ENCODE measurements at regions not wholly inside any gene's neighbourhood (a gene's known extent, or its start where the extent isn't known, plus 50 kb on each side); places are given as distances from the start of the nearest gene placed in this dataset.

GRCh38 chr4:65102419-65102818 lies 567.9 kb downstream of the EPHA5 start:
- Mint-ChIP-seq H3K9me3 (ENCODE audit: low read depth) (peaks cover 1% of the 10 kb centered on the region), H3K27ac (no peak overlapping the region), H3K27me3 (no peaks in the 10 kb centered on the region), H3K4me1 (no peaks in the 10 kb centered on the region), H3K36me3 (ENCODE audit: low read depth) (no peaks in the 10 kb centered on the region), H3K4me3 (no peak overlapping the region)
- DNase-seq (no peak), ATAC-seq (no peak)
- CTCF ChIA-PET, result no interaction called here
- intact Hi-C loops (cut with DNase I, micrococcal nuclease), result no loop called here
- POLR2A ChIA-PET, result no interaction called here

DNA sequence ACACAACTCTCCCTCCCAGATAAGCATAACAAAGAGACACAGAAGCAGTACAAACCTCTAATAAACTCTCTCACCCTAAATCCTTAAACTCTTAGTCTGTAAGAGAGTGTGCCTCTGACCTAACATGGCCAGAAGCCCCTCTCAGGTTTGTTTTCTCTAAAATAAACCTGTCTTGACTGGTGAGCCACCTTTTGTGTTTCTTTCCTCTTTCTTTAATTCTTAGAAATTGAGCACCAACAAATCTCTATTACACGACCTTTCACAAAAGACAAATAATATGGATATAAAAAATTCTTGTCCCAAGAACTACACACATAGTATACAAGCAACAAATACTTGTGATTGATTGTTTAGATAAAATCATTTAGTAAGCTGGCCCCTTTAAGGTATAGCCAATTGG lies 573.7 kb downstream of the EPHA5 start:
- no peak overlapping the region for H3K27ac Mint-ChIP-seq
- intact Hi-C loops (cut with DNase I, micrococcal nuclease), result no loop called here
- H3K4me1 Mint-ChIP-seq, result no peaks in the 10 kb centered on the region
- DNase-seq (no peak), ATAC-seq (no peak)
- no peaks in the 10 kb centered on the region for H3K27me3 Mint-ChIP-seq
- H3K9me3 Mint-ChIP-seq (ENCODE audit: low read depth), result no peaks in the 10 kb centered on the region
- ChIA-PET CTCF (no interaction called here), POLR2A (no interaction called here)
- no peak overlapping the region for H3K4me3 Mint-ChIP-seq
- H3K36me3 Mint-ChIP-seq (ENCODE audit: low read depth), result no peaks in the 10 kb centered on the region

GRCh38 chr4:65089666-65090065 lies 580.6 kb downstream of the EPHA5 start:
- H3K9me3 Mint-ChIP-seq (ENCODE audit: low read depth), result peaks cover 4% of the 10 kb centered on the region
- POLR2A ChIA-PET, result no interaction called here
- intact Hi-C loops (cut with DNase I, micrococcal nuclease), result no loop called here

GRCh38 chr4:65083076-65083475 lies 587.2 kb downstream of the EPHA5 start:
- no peaks in the 10 kb centered on the region for H3K27me3 Mint-ChIP-seq
- POLR2A ChIA-PET, result no interaction called here
- no peak for ATAC-seq
- H3K4me1 Mint-ChIP-seq, result no peaks in the 10 kb centered on the region
- CTCF ChIA-PET, result interaction anchor here (0.6 kb wide), 1 partner anchor 649 kb away, joined by 3 read pairs; no protein-coding TSS in a partner anchor
- intact Hi-C loops (cut with DNase I, micrococcal nuclease), result no loop called here
- H3K9me3 Mint-ChIP-seq (ENCODE audit: low read depth), result peaks cover 3% of the 10 kb centered on the region
- no peak overlapping the region for H3K27ac Mint-ChIP-seq
- no peaks in the 10 kb centered on the region for H3K36me3 Mint-ChIP-seq (ENCODE audit: low read depth)
- no peak for DNase-seq
- no peak overlapping the region for H3K4me3 Mint-ChIP-seq

More at GRCh38 chr4:65089666-65090065, 580.6 kb downstream of the EPHA5 start:
- DNase-seq (no peak), ATAC-seq (no peak)
- Mint-ChIP-seq H3K27me3 (no peaks in the 10 kb centered on the region), H3K4me1 (no peaks in the 10 kb centered on the region), H3K27ac (no peak overlapping the region), H3K4me3 (no peak overlapping the region), H3K36me3 (ENCODE audit: low read depth) (no peaks in the 10 kb centered on the region)
- CTCF ChIA-PET, result interaction anchor here (0.7 kb wide), 1 partner anchor 12 kb away, joined by 3 read pairs; no protein-coding TSS in a partner anchor

GRCh38 chr4:65071564-65071963 lies 598.7 kb downstream of the EPHA5 start:
- CTCF ChIA-PET, result no interaction called here
- H3K27ac Mint-ChIP-seq, result no peak overlapping the region
- ATAC-seq, result no peak
- intact Hi-C loops (cut with DNase I, micrococcal nuclease), result no loop called here
- H3K4me3 Mint-ChIP-seq, result no peak overlapping the region
- no peaks in the 10 kb centered on the region for H3K9me3 Mint-ChIP-seq (ENCODE audit: low read depth)
- no peak for DNase-seq
- H3K27me3 Mint-ChIP-seq, result no peaks in the 10 kb centered on the region
- no peaks in the 10 kb centered on the region for H3K4me1 Mint-ChIP-seq
- H3K36me3 Mint-ChIP-seq (ENCODE audit: low read depth), result no peaks in the 10 kb centered on the region
- POLR2A ChIA-PET, result no interaction called here

GRCh38 chr4:65069177-65069576 lies 601.1 kb downstream of the EPHA5 start:
- intact Hi-C loops (cut with DNase I, micrococcal nuclease), result no loop called here
- H3K4me3 Mint-ChIP-seq, result no peak overlapping the region
- CTCF ChIA-PET, result no interaction called here
- POLR2A ChIA-PET, result no interaction called here
- H3K9me3 Mint-ChIP-seq (ENCODE audit: low read depth), result no peaks in the 10 kb centered on the region
- no peak for ATAC-seq
- H3K27me3 Mint-ChIP-seq, result no peaks in the 10 kb centered on the region
- H3K4me1 Mint-ChIP-seq, result no peaks in the 10 kb centered on the region
- DNase-seq, result no peak
- H3K36me3 Mint-ChIP-seq (ENCODE audit: low read depth), result no peaks in the 10 kb centered on the region
- H3K27ac Mint-ChIP-seq, result no peak overlapping the region

- no peaks in the 10 kb centered on the region for H3K27me3 Mint-ChIP-seq
- CTCF ChIA-PET, result no interaction called here
- DNase-seq (no peak), ATAC-seq (no peak)
- intact Hi-C loops (cut with DNase I, micrococcal nuclease), result no loop called here
- H3K4me1 Mint-ChIP-seq, result no peaks in the 10 kb centered on the region
- H3K4me3 Mint-ChIP-seq, result no peak overlapping the region
- no peaks in the 10 kb centered on the region for H3K36me3 Mint-ChIP-seq (ENCODE audit: low read depth)
- POLR2A ChIA-PET, result no interaction called here
- peaks cover 3% of the 10 kb centered on the region for H3K9me3 Mint-ChIP-seq (ENCODE audit: low read depth)
- no peak overlapping the region for H3K27ac Mint-ChIP-seq
Measured at GRCh38 chr4:65066106-65066505, 604.2 kb downstream of the EPHA5 start.

DNA sequence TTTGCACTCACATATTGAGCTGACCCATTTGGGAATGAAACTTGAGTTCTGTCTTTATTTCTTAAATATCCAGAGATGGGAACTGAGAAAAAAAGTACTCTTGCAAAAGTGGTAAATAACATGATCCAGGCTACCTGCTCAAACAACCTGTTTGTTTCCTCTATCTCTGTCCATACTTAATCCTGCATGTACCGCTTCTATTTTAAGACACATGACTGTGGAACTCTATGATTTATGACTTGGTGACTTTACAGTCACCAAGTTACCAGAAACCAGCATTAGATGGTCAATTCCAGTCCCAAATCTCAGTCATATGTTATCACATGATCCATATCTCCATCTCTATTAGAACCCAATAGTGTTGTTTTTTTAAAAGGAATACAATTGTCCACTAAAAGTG lies 606.7 kb downstream of the EPHA5 start:
- intact Hi-C loops (cut with DNase I, micrococcal nuclease), result no loop called here
- ChIA-PET CTCF (no interaction called here), POLR2A (no interaction called here)
- H3K4me1 Mint-ChIP-seq, result no peaks in the 10 kb centered on the region
- H3K36me3 Mint-ChIP-seq (ENCODE audit: low read depth), result no peaks in the 10 kb centered on the region
- H3K27ac Mint-ChIP-seq, result no peak overlapping the region
- no peak overlapping the region for H3K4me3 Mint-ChIP-seq
- H3K9me3 Mint-ChIP-seq (ENCODE audit: low read depth), result peaks cover 3% of the 10 kb centered on the region
- H3K27me3 Mint-ChIP-seq, result no peaks in the 10 kb centered on the region
- ATAC-seq, result no peak
- no peak for DNase-seq

DNA sequence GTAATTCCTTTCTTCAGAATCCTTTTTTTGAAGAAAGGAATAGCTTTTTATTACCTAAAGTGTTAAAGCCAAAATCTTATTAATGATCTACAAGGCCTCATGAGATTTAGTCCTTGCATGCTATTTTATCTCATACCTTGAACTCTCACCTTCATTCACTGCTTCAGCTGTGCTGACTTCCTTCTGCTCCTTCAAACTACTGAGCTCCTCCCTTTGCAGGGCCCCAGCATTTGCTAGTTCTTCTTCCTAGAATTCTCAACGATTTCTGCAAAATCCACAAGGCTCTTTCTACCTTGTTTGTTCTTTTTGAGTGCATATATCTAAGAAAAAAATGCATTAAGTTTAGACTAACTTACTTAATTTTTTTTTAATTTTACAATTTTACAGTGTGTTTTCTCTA lies 619.5 kb downstream of the EPHA5 start:
- Mint-ChIP-seq H3K4me3 (no peak overlapping the region), H3K27ac (no peak overlapping the region), H3K27me3 (no peaks in the 10 kb centered on the region), H3K4me1 (no peaks in the 10 kb centered on the region), H3K36me3 (ENCODE audit: low read depth) (no peaks in the 10 kb centered on the region), H3K9me3 (ENCODE audit: low read depth) (no peaks in the 10 kb centered on the region)
- ChIA-PET POLR2A (no interaction called here), CTCF (no interaction called here)
- DNase-seq (no peak), ATAC-seq (no peak)
- intact Hi-C loops (cut with DNase I, micrococcal nuclease), result no loop called here

- Mint-ChIP-seq H3K27me3 (no peaks in the 10 kb centered on the region), H3K27ac (no peak overlapping the region)
Measured at GRCh38 chr4:65046192-65047133, 623.8 kb downstream of the EPHA5 start.

GRCh38 chr4:65033899-65034298 lies 624.6 kb upstream of the TECRL start:
- Mint-ChIP-seq H3K27ac (no peak overlapping the region), H3K36me3 (ENCODE audit: low read depth) (no peaks in the 10 kb centered on the region), H3K27me3 (no peaks in the 10 kb centered on the region), H3K4me3 (no peak overlapping the region), H3K4me1 (no peaks in the 10 kb centered on the region), H3K9me3 (ENCODE audit: low read depth) (no peaks in the 10 kb centered on the region)
- ATAC-seq (no peak), DNase-seq (no peak)
- ChIA-PET POLR2A (no interaction called here), CTCF (no interaction called here)
- intact Hi-C loops (cut with DNase I, micrococcal nuclease), result no loop called here

More at GRCh38 chr4:65046192-65047133, 623.8 kb downstream of the EPHA5 start:
- Mint-ChIP-seq H3K36me3 (ENCODE audit: low read depth) (no peaks in the 10 kb centered on the region), H3K4me3 (no peak overlapping the region), H3K9me3 (ENCODE audit: low read depth) (no peaks in the 10 kb centered on the region), H3K4me1 (no peaks in the 10 kb centered on the region)
- DNase-seq, result no peak
- ATAC-seq, result no peak
- CTCF ChIA-PET, result no interaction called here
- intact Hi-C loops (cut with DNase I, micrococcal nuclease), result no loop called here
- POLR2A ChIA-PET, result no interaction called here

GRCh38 chr4:65028592-65028991 lies 619.3 kb upstream of the TECRL start:
- ATAC-seq (no peak), DNase-seq (no peak)
- ChIA-PET POLR2A (no interaction called here), CTCF (no interaction called here)
- H3K36me3 Mint-ChIP-seq (ENCODE audit: low read depth), result no peaks in the 10 kb centered on the region
- peaks cover 3% of the 10 kb centered on the region for H3K9me3 Mint-ChIP-seq (ENCODE audit: low read depth)
- intact Hi-C loops (cut with DNase I, micrococcal nuclease), result no loop called here
- H3K4me3 Mint-ChIP-seq, result no peak overlapping the region
- no peaks in the 10 kb centered on the region for H3K27me3 Mint-ChIP-seq
- H3K27ac Mint-ChIP-seq, result no peak overlapping the region
- H3K4me1 Mint-ChIP-seq, result no peaks in the 10 kb centered on the region
